Caco-2 (cell line): ENCODE measurements at regions not wholly inside any gene's neighbourhood (a gene's known extent, or its start where the extent isn't known, plus 50 kb on each side); places are given as distances from the start of the nearest gene placed in this dataset.
"Not testable (repeated sequence)": the region's sequence is repeated elsewhere in the genome, so short reads cannot be mapped to it uniquely, and the experiment has no call there.

Source experiments
- BruUV-seq: library from RNA; stranded (reverse); fragments of 400-500 nt; replicated peaks from 2 replicates; lab custom pipeline; 2021; lab: Mats Ljungman, UMichigan
- CTCF ChIA-PET: fragments of 300-600 bp; sonication (Branson Sonifier 250); formaldehyde crosslinking; loops from one replicate; lab custom pipeline; 2022; ENCODE audit warnings: antibody characterized with exemption; lab: Charles Lee
- POLR2A ChIA-PET: fragments of 300-600 bp; sonication (Branson Sonifier 250); formaldehyde crosslinking; loops from one replicate; lab custom pipeline; 2022; ENCODE audit warnings: antibody characterized with exemption; lab: Charles Lee
- DNase-seq, 2 experiments: peaks; one replicate each; pipeline versions ENCODE4 v3.0.0 to v3.0.0-alpha.2; 2020 to 2022
- H3K27me3 ChIP-seq: replicated peaks from 2 replicates; pipeline ENCODE4 v1.6.0; 2011; ENCODE audit warnings: low read length; ENCODE audit not compliant: control insufficient read depth, insufficient read depth
- H3K36me3 ChIP-seq: 2 replicates; pipeline ENCODE4 v1.5.1; 2011; ENCODE audit warnings: low read length; ENCODE audit not compliant: control insufficient read depth, insufficient read depth
- H3K4me1 ChIP-seq: fragments of 250-450 bp; sonication (Bioruptor Pico); 2 replicates; pipeline ENCODE4 v1.5.1; 2020; ENCODE audit warnings: mild to moderate bottlenecking
- H3K4me3 ChIP-seq: 2 replicates; pipeline ENCODE4 v1.5.1; 2011; ENCODE audit warnings: low read depth, mild to moderate bottlenecking, control low read depth, low read length
- H3K9me3 ChIP-seq: fragments of 250-450 bp; sonication (Bioruptor Pico); 2 replicates; pipeline ENCODE4 v1.5.1; 2020; ENCODE audit warnings: mild to moderate bottlenecking, moderate library complexity
- H3K27ac Mint-ChIP-seq: one replicate; pipeline ENCODE4 v1.8.0; 2022; ENCODE audit warnings: mixed read lengths; ENCODE audit not compliant: unreplicated experiment
- H3K27me3 Mint-ChIP-seq: one replicate; pipeline ENCODE4 v1.8.0; 2022; ENCODE audit warnings: mixed read lengths; ENCODE audit not compliant: insufficient read depth, unreplicated experiment
- H3K36me3 Mint-ChIP-seq: one replicate; pipeline ENCODE4 v1.8.0; 2022; ENCODE audit warnings: mild to moderate bottlenecking, mixed read lengths; ENCODE audit not compliant: insufficient read depth, unreplicated experiment
- H3K4me1 Mint-ChIP-seq: one replicate; pipeline ENCODE4 v1.8.0; 2022; ENCODE audit warnings: low read depth, mixed read lengths; ENCODE audit not compliant: unreplicated experiment
- H3K4me3 Mint-ChIP-seq: one replicate; pipeline ENCODE4 v1.8.0; 2022; ENCODE audit warnings: mild to moderate bottlenecking, moderate library complexity, mixed read lengths; ENCODE audit not compliant: unreplicated experiment
- H3K9me3 Mint-ChIP-seq: one replicate; pipeline ENCODE4 v1.8.0; 2022; ENCODE audit warnings: mixed read lengths; ENCODE audit not compliant: unreplicated experiment
- CTCF ChIP-seq, 2 experiments: fragments of 200-600 bp in 1 of 2; IDR thresholded peaks; 1 replicate in 1 of 2; 2 replicates in 1 of 2; pipeline versions ENCODE4 v1.5.1 to v1.8.0; 2011 to 2022; ENCODE audit warnings: antibody characterized with exemption in 1 of 2, control low read depth in 1 of 2, inconsistent platforms in 1 of 2, low read depth in 1 of 2, low read length in 1 of 2, mild to moderate bottlenecking in 1 of 2, moderate library complexity in 1 of 2; ENCODE audit not compliant: insufficient read depth in 1 of 2, severe bottlenecking in 1 of 2, unreplicated experiment in 1 of 2
- intact Hi-C: fragments of 100-400 bp; cut with micrococcal nuclease; formaldehyde crosslinking; loops from one replicate; pipeline ENCODE4 v1.10.0; 2022; ENCODE audit not compliant: unreplicated experiment

GRCh38 chr4:114148372-114149070, 169.1 kb upstream of the ARSJ start:
- H3K4me3 ChIP-seq, H3K9me3 Mint-ChIP-seq, POLR2A ChIA-PET, H3K27me3 ChIP-seq, H3K27me3 Mint-ChIP-seq, H3K36me3 Mint-ChIP-seq, BruUV-seq, H3K4me1 ChIP-seq, H3K27ac Mint-ChIP-seq, H3K9me3 ChIP-seq, CTCF ChIA-PET, H3K4me3 Mint-ChIP-seq, intact Hi-C loops, H3K4me1 Mint-ChIP-seq, H3K36me3 ChIP-seq, DNase-seq: not testable (repeated sequence)

GRCh38 chr4:114156371-114156770, 176.9 kb upstream of the ARSJ start:
- no peaks in the 10 kb centered on the region for H3K27me3 ChIP-seq
- CTCF ChIA-PET, result no interaction called here
- no peaks in the 10 kb centered on the region for H3K36me3 ChIP-seq
- Mint-ChIP-seq H3K4me1 (no peaks in the 10 kb centered on the region), H3K36me3 (no peaks in the 10 kb centered on the region), H3K4me3 (no peak overlapping the region), H3K9me3 (no peaks in the 10 kb centered on the region), H3K27ac (no peak overlapping the region), H3K27me3 (no peaks in the 10 kb centered on the region)
- no TSS peak for BruUV-seq
- intact Hi-C loops, result no loop called here
- H3K4me3 ChIP-seq, result no peak overlapping the region
- H3K4me1 ChIP-seq, result no peaks in the 10 kb centered on the region
- TF ChIP-seq CTCF (IDR thresholded peaks at IDR 0.05; ENCODE audit: insufficient read depth in 1 of 2, low read depth in 1 of 2, low read length in 1 of 2, severe bottlenecking in 1 of 2, unreplicated experiment in 1 of 2), result no peak
- H3K9me3 ChIP-seq, result no peaks in the 10 kb centered on the region
- DNase-seq, result no peak
- POLR2A ChIA-PET, result no interaction called here

GRCh38 chr4:114161809-114162208, 182.4 kb upstream of the ARSJ start:
- peak in 1 of 2 experiments; percentile 17 for TF ChIP-seq CTCF (IDR thresholded peaks at IDR 0.05; ENCODE audit: insufficient read depth in 1 of 2, low read depth in 1 of 2, low read length in 1 of 2, severe bottlenecking in 1 of 2, unreplicated experiment in 1 of 2)
- Histone ChIP-seq H3K9me3 (peaks cover 7% of the 10 kb centered on the region; the same call in 1 of the 2 replicates), H3K27me3 (no peaks in the 10 kb centered on the region), H3K36me3 (no peaks in the 10 kb centered on the region), H3K4me3 (no peak overlapping the region), H3K4me1 (peaks cover 13% of the 10 kb centered on the region)
- no peaks in the 10 kb centered on the region for H3K4me1 Mint-ChIP-seq
- H3K36me3 Mint-ChIP-seq, result no peaks in the 10 kb centered on the region
- CTCF ChIA-PET, result no interaction called here
- no TSS peak for BruUV-seq
- H3K9me3 Mint-ChIP-seq, result peaks cover 9% of the 10 kb centered on the region
- POLR2A ChIA-PET, result no interaction called here
- DNase-seq, result peak in 1 of 2 experiments; percentile 34
- H3K27me3 Mint-ChIP-seq, result no peaks in the 10 kb centered on the region
- intact Hi-C loops, result loop anchor here (1.0 kb wide), 1 partner anchor 216 kb away; no protein-coding TSS in a partner anchor
- no peak overlapping the region for H3K4me3 Mint-ChIP-seq
- no peak overlapping the region for H3K27ac Mint-ChIP-seq
